ENCODE measurements at regions not wholly inside any gene's neighbourhood (a gene's known extent, or its start where the extent isn't known, plus 50 kb on each side); places are given as distances from the start of the nearest gene placed in this dataset.

- Histone ChIP-seq H3K36me3 (ENCODE audit: insufficient read depth, low read length) (no peaks in the 10 kb centered on the region), H3K27ac (ENCODE audit: low read depth in 1 of 2, low read length in 2 of 2) (no peak overlapping the region), H3K9me3 (ENCODE audit: control insufficient read depth in 1 of 2, insufficient read depth in 1 of 2, low read length in 2 of 2) (no peaks in the 10 kb centered on the region), H3K4me3 (ENCODE audit: low read length) (no peak overlapping the region), H3K4me1 (ENCODE audit: insufficient read depth, low read length) (no peaks in the 10 kb centered on the region), H3K27me3 (ENCODE audit: control insufficient read depth in 1 of 2, insufficient read depth in 2 of 2, low read length in 2 of 2) (no peaks in the 10 kb centered on the region)
- intact Hi-C loops (cut with DNase I, micrococcal nuclease), result no loop called here
- H3K27me3 Mint-ChIP-seq, result peaks cover 5% of the 10 kb centered on the region
- ChIA-PET POLR2A (no interaction called here), CTCF (no interaction called here)
- no peaks in the 10 kb centered on the region for H3K36me3 Mint-ChIP-seq (ENCODE audit: low read depth)
- ATAC-seq (ENCODE audit: poor library complexity) (no peak), DNase-seq (no peak)
- H3K27ac Mint-ChIP-seq, result no peak overlapping the region
- H3K4me1 Mint-ChIP-seq (ENCODE audit: low read depth), result no peaks in the 10 kb centered on the region
- no peaks in the 10 kb centered on the region for H3K9me3 Mint-ChIP-seq
- H3K4me3 Mint-ChIP-seq, result no peak overlapping the region
- TF ChIP-seq CTCF (IDR thresholded peaks at IDR 0.05), result no peak
Observed at GRCh38 chr1:98027103-98027705, 106.4 kb upstream of the DPYD start.

- H3K9me3 ChIP-seq (ENCODE audit: control insufficient read depth in 1 of 2, insufficient read depth in 1 of 2, low read length in 2 of 2), result no peaks in the 10 kb centered on the region
- H3K4me3 Mint-ChIP-seq, result no peak overlapping the region
- CTCF ChIA-PET, result no interaction called here
- no peak overlapping the region for H3K27ac ChIP-seq (ENCODE audit: low read depth in 1 of 2, low read length in 2 of 2)
- peaks cover 5% of the 10 kb centered on the region for H3K27me3 Mint-ChIP-seq
- intact Hi-C loops (cut with DNase I, micrococcal nuclease), result no loop called here
- POLR2A ChIA-PET, result no interaction called here
- no peak overlapping the region for H3K27ac Mint-ChIP-seq
- no peaks in the 10 kb centered on the region for H3K4me1 ChIP-seq (ENCODE audit: insufficient read depth, low read length)
- H3K27me3 ChIP-seq (ENCODE audit: control insufficient read depth in 1 of 2, insufficient read depth in 2 of 2, low read length in 2 of 2), result no peaks in the 10 kb centered on the region
- H3K9me3 Mint-ChIP-seq, result no peaks in the 10 kb centered on the region
- H3K36me3 ChIP-seq (ENCODE audit: insufficient read depth, low read length), result no peaks in the 10 kb centered on the region
- H3K36me3 Mint-ChIP-seq (ENCODE audit: low read depth), result no peaks in the 10 kb centered on the region
- TF ChIP-seq CTCF (IDR thresholded peaks at IDR 0.05), result no peak
- no peaks in the 10 kb centered on the region for H3K4me1 Mint-ChIP-seq (ENCODE audit: low read depth)
- ATAC-seq (ENCODE audit: poor library complexity), result no peak
- no peak overlapping the region for H3K4me3 ChIP-seq (ENCODE audit: low read length)
- DNase-seq, result no peak
Observed at GRCh38 chr1:98025858-98026257, 105.0 kb upstream of the DPYD start.

- Histone ChIP-seq H3K9me3 (ENCODE audit: control insufficient read depth in 1 of 2, insufficient read depth in 1 of 2, low read length in 2 of 2) (no peaks in the 10 kb centered on the region), H3K27ac (ENCODE audit: low read depth in 1 of 2, low read length in 2 of 2) (no peak overlapping the region), H3K36me3 (ENCODE audit: insufficient read depth, low read length) (no peaks in the 10 kb centered on the region), H3K4me1 (ENCODE audit: insufficient read depth, low read length) (no peaks in the 10 kb centered on the region), H3K27me3 (ENCODE audit: control insufficient read depth in 1 of 2, insufficient read depth in 2 of 2, low read length in 2 of 2) (no peaks in the 10 kb centered on the region), H3K4me3 (ENCODE audit: low read length) (no peak overlapping the region)
- Mint-ChIP-seq H3K36me3 (ENCODE audit: low read depth) (no peaks in the 10 kb centered on the region), H3K9me3 (no peaks in the 10 kb centered on the region), H3K27me3 (no peaks in the 10 kb centered on the region), H3K4me1 (ENCODE audit: low read depth) (no peaks in the 10 kb centered on the region), H3K4me3 (no peak overlapping the region), H3K27ac (no peak overlapping the region)
- TF ChIP-seq CTCF (IDR thresholded peaks at IDR 0.05), result no peak
- ChIA-PET CTCF (no interaction called here), POLR2A (no interaction called here)
- no peak for DNase-seq
- ATAC-seq (ENCODE audit: poor library complexity), result no peak
- intact Hi-C loops (cut with DNase I, micrococcal nuclease), result no loop called here
Observed at GRCh38 chr1:98021126-98021525, 100.3 kb upstream of the DPYD start.

Measured in CD4-positive, alpha-beta T cell (primary cell).